ENCODE measurements at regions not wholly inside any gene's neighbourhood (a gene's known extent, or its start where the extent isn't known, plus 50 kb on each side); places are given as distances from the start of the nearest gene placed in this dataset.

DNA sequence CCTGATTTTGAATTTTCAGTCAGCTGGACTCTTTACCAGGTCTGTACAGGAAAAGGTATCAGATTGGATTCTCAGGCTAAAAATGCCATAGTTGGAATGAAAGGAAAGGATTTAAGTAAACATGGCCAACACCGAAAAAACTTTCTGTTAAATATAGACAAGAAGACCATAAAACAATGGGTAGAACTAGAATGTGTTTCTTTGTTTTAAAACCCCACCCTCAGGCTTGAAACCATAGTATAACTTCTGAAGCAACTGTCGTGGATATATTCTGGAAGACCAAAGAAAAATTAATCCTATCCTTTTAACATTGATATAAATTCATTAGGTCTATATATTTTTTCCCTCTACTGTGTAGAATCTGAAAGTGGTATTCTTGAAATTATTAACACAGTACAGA lies 118.6 kb upstream of the HAPLN1 start:
- H3K4me3 ChIP-seq, result no peak overlapping the region
- H3K36me3 ChIP-seq, result no peaks in the 10 kb centered on the region
- DNase-seq, result no peak
- no peaks in the 10 kb centered on the region for H3K27me3 ChIP-seq (replicated peaks in 1 of 7)
- no peaks in the 10 kb centered on the region for H3K9me3 ChIP-seq
- WGBS, 5 donors, result 68 to 82% (median 72%) methylated on average over 2 of the region's 2 CpGs
- no peaks in the 10 kb centered on the region for H3K4me1 ChIP-seq
- TF ChIP-seq POLR2A (IDR thresholded peaks at IDR 0.05) (no peak), POLR2AphosphoS5 (IDR thresholded peaks at IDR 0.05) (no peak)
- TF ChIP-seq, protein P1, sequence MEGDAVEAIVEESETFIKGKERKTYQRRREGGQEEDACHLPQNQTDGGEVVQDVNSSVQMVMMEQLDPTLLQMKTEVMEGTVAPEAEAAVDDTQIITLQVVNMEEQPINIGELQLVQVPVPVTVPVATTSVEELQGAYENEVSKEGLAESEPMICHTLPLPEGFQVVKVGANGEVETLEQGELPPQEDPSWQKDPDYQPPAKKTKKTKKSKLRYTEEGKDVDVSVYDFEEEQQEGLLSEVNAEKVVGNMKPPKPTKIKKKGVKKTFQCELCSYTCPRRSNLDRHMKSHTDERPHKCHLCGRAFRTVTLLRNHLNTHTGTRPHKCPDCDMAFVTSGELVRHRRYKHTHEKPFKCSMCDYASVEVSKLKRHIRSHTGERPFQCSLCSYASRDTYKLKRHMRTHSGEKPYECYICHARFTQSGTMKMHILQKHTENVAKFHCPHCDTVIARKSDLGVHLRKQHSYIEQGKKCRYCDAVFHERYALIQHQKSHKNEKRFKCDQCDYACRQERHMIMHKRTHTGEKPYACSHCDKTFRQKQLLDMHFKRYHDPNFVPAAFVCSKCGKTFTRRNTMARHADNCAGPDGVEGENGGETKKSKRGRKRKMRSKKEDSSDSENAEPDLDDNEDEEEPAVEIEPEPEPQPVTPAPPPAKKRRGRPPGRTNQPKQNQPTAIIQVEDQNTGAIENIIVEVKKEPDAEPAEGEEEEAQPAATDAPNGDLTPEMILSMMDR (IDR thresholded peaks at IDR 0.05 in 8 of 11, conservative IDR thresholded peaks at IDR 0.05 in 3 of 11), result no peak
- intact Hi-C loops (cut with DNase I; ENCODE audit: low total_unique reads), result no loop called here
- no peak overlapping the region for H3K27ac ChIP-seq

DNA sequence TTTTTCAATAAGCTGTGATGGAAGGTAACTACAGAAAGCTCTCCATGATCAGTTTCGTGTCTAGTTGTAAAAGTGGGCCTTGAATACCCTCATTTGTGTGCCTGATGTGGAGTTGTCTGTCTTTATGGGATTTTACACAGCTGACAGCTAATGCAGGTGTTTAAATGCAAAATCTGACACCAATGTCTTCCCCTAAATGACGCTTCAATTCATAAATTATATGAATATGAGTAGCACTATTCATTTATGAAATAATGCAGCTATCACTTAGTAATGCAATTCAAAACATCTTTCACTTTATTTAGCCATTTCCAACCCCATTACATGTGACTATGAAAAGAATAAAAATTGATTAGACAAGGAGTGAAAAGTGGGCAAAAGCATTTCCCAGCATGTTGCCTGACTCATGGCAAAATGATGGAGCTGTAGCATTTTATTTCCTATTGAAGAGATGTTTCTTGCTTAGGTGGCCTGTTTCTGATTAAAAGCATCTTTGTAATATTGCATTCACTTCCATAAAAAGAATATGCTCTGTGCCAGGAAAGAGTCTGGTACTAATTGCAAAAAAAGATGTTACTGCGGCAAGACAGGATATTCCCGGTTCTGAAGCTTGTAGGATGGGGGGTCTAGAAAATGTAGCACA lies 116.7 kb upstream of the HAPLN1 start:
- intact Hi-C loops (cut with DNase I; ENCODE audit: low total_unique reads), result no loop called here
- no peaks in the 10 kb centered on the region for H3K4me1 ChIP-seq
- H3K36me3 ChIP-seq, result no peaks in the 10 kb centered on the region
- H3K27ac ChIP-seq, result no peak overlapping the region
- DNase-seq, result no peak
- no peak overlapping the region for H3K4me3 ChIP-seq
- 79 to 89% (median 80%) methylated on average over 4 of the region's 4 CpGs for WGBS, 5 donors
- TF ChIP-seq, protein P1 (IDR thresholded peaks at IDR 0.05 in 8 of 11, conservative IDR thresholded peaks at IDR 0.05 in 3 of 11), result no peak
- TF ChIP-seq POLR2A (IDR thresholded peaks at IDR 0.05) (no peak), POLR2AphosphoS5 (IDR thresholded peaks at IDR 0.05) (no peak)
- H3K9me3 ChIP-seq, result no peaks in the 10 kb centered on the region
- no peaks in the 10 kb centered on the region for H3K27me3 ChIP-seq (replicated peaks in 1 of 7)

DNA sequence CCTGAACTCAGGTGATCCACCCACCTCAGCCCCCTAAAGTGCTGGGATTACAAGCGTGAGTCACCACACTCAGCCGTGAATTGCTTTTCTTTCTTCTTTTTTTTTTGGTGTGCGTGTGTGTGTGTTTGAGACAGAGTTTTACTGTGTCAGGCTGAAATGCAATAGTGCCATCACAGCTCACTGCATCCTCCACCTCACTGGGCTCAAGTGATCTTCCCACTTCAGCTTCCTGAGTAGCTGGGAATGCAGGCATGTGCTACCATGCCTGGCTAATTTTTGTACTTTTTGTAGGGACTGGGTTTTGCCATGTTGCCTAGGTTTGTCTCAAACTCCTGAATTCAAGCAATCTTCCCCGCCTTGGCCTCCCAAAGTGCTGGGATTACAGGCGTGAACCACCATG lies 113.7 kb upstream of the HAPLN1 start:
- H3K27ac ChIP-seq, result no peak overlapping the region
- H3K4me1 ChIP-seq, result no peaks in the 10 kb centered on the region
- H3K9me3 ChIP-seq, result no peaks in the 10 kb centered on the region
- intact Hi-C loops (cut with DNase I; ENCODE audit: low total_unique reads), result no loop called here
- TF ChIP-seq, protein P1 (IDR thresholded peaks at IDR 0.05 in 8 of 11, conservative IDR thresholded peaks at IDR 0.05 in 3 of 11), result no peak
- TF ChIP-seq POLR2AphosphoS5 (IDR thresholded peaks at IDR 0.05) (no peak), POLR2A (IDR thresholded peaks at IDR 0.05) (no peak)
- H3K27me3 ChIP-seq (replicated peaks in 1 of 7), result no peaks in the 10 kb centered on the region
- 87 to 94% (median 91%) methylated on average over 5 of the region's 5 CpGs for WGBS, 5 donors
- H3K4me3 ChIP-seq, result no peak overlapping the region
- no peak for DNase-seq
- H3K36me3 ChIP-seq, result no peaks in the 10 kb centered on the region

DNA sequence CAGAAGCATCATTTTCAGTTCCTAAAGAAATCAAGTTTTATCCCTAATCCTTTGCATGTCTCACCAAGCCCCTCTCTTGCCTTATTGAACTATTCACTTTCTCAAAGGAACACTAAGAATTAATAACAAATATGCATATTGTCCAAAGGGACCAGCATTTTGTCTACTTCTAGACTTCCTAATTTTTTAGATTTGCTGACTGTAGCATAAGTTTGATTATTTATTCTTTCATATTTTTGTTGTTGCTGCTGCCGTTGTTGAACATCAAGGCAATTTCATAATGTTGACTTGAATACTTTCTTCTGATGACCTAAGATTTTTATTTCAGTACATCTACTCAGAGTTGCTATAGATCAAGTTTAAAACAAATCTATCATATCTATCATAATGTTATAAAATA lies 111.2 kb upstream of the HAPLN1 start:
- Histone ChIP-seq H3K4me3 (no peak overlapping the region), H3K27ac (no peak overlapping the region), H3K9me3 (no peaks in the 10 kb centered on the region), H3K36me3 (no peaks in the 10 kb centered on the region), H3K27me3 (replicated peaks in 1 of 7) (no peaks in the 10 kb centered on the region), H3K4me1 (no peaks in the 10 kb centered on the region)
- no peak for TF ChIP-seq POLR2A (IDR thresholded peaks at IDR 0.05)
- no peak for TF ChIP-seq POLR2AphosphoS5 (IDR thresholded peaks at IDR 0.05)
- TF ChIP-seq, protein P1 (IDR thresholded peaks at IDR 0.05 in 8 of 11, conservative IDR thresholded peaks at IDR 0.05 in 3 of 11), result no peak
- intact Hi-C loops (cut with DNase I; ENCODE audit: low total_unique reads), result no loop called here
- WGBS, 5 donors, result 91 to 96% (median 95%) methylated on average over 1 of the region's 1 CpG
- no peak for DNase-seq

All from spleen (tissue), 11 donors.